22Rv1 (cell line): ENCODE measurements at regions not wholly inside any gene's neighbourhood (a gene's known extent, or its start where the extent isn't known, plus 50 kb on each side); places are given as distances from the start of the nearest gene placed in this dataset.

Source experiments
- ZFX ChIP-seq: fragments of 450-650 bp; IDR thresholded peaks from 2 replicates; pipeline ENCODE4 v1.6.1; 2017; ENCODE audit warnings: antibody characterized with exemption, borderline replicate concordance
- TF ChIP-seq, protein P1 (sequence below): fragments of 450-650 bp; IDR thresholded peaks from 2 replicates; pipeline ENCODE4 v1.5.1; 2017; ENCODE audit warnings: mild to moderate bottlenecking

DNA sequence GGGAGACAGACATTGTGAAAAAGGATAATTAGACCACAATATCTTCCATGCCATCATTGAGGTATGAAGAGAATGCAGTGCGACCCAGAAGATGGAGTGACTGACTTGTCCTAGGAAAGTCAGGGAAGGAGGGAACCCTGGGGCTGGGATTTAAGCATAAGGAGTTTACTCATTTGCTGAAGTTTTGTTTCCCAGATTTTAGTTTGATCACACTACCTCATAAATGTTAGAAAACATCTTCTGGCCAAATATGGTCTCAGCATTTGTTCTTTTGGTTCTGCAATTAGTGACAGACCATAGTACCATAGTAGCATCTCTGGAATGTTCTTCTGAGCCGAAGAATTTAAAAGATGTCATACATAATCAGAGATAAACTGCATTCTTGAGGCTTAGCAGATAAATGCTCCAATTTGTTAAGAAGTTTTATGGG is 96.5 kb upstream of the PGRMC2 start:
- TF ChIP-seq, protein P1, sequence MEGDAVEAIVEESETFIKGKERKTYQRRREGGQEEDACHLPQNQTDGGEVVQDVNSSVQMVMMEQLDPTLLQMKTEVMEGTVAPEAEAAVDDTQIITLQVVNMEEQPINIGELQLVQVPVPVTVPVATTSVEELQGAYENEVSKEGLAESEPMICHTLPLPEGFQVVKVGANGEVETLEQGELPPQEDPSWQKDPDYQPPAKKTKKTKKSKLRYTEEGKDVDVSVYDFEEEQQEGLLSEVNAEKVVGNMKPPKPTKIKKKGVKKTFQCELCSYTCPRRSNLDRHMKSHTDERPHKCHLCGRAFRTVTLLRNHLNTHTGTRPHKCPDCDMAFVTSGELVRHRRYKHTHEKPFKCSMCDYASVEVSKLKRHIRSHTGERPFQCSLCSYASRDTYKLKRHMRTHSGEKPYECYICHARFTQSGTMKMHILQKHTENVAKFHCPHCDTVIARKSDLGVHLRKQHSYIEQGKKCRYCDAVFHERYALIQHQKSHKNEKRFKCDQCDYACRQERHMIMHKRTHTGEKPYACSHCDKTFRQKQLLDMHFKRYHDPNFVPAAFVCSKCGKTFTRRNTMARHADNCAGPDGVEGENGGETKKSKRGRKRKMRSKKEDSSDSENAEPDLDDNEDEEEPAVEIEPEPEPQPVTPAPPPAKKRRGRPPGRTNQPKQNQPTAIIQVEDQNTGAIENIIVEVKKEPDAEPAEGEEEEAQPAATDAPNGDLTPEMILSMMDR = no peak
- TF ChIP-seq ZFX = no peak
